OCI-LY3 (cell line): ENCODE measurements at regions not wholly inside any gene's neighbourhood (a gene's known extent, or its start where the extent isn't known, plus 50 kb on each side); places are given as distances from the start of the nearest gene placed in this dataset.

Source experiments
- CTCF ChIP-seq: fragments of 200-600, 300-600 bp; sonication (generic); IDR thresholded peaks from 2 replicates; pipeline ENCODE4 v1.5.1; 2014; ENCODE audit warnings: antibody characterized with exemption, low read length, low read depth
- EZH2phosphoT487 ChIP-seq: fragments of 200-600 bp; shearing (Covaris generic); IDR thresholded peaks from 2 replicates; pipeline ENCODE4 v1.6.1; 2018; ENCODE audit warnings: antibody characterized with exemption, mixed run types, low read depth

- TF ChIP-seq CTCF (no peak), EZH2phosphoT487 (no peak)
Observed at GRCh38 chr2:183521911-183522310, 397.7 kb downstream of the NUP35 start.
